H1 (cell line): ENCODE measurements at regions not wholly inside any gene's neighbourhood (a gene's known extent, or its start where the extent isn't known, plus 50 kb on each side); places are given as distances from the start of the nearest gene placed in this dataset.

Experiments
- CTCF ChIA-PET: fragments of 300-600 bp; sonication (Branson Sonifier 250); formaldehyde crosslinking; loops from one replicate; lab custom pipeline; 2021; ENCODE audit not compliant: partially characterized antibody; lab: Charles Lee
- POLR2A ChIA-PET: fragments of 300-600 bp; sonication (Branson Sonifier 250); formaldehyde crosslinking; loops from one replicate; lab custom pipeline; 2021; ENCODE audit warnings: inconsistent platforms; ENCODE audit not compliant: partially characterized antibody; lab: Charles Lee
- DNase-seq, 2 experiments: peaks; one replicate each; pipeline versions ENCODE4 v3.0.0 to v3.0.0-alpha.2; 2010 to 2022; ENCODE audit warnings: low spot score in 2 of 2, low read depth in 1 of 2, mixed read lengths in 1 of 2
- FAIRE-seq: peaks from 2 replicates; lab custom pipeline; 2011; peaks lifted over from hg19 to GRCh38; lab: Jason Lieb, UNC
- H2AFZ ChIP-seq: 2 replicates; pipeline ENCODE4 v1.8.1; 2012; ENCODE audit warnings: low read length, inconsistent platforms
- H2AK5ac ChIP-seq: 2 replicates; pipeline ENCODE4 v1.6.1; 2013; ENCODE audit warnings: low read depth, low read length
- H2BK120ac ChIP-seq: replicated peaks from 2 replicates; pipeline ENCODE3; 2013; ENCODE audit warnings: low read depth, low read length, inconsistent platforms
- H2BK12ac ChIP-seq: 2 replicates; pipeline ENCODE4 v1.6.1; 2013; ENCODE audit warnings: low read depth, low read length
- H2BK15ac ChIP-seq: 2 replicates; pipeline ENCODE4 v1.6.1; 2013; ENCODE audit warnings: low read length
- H2BK20ac ChIP-seq: 2 replicates; pipeline ENCODE4 v1.6.1; 2013; ENCODE audit warnings: low read length
- H2BK5ac ChIP-seq: 2 replicates; pipeline ENCODE4 v1.6.1; 2013; ENCODE audit warnings: low read depth, low read length
- H3K14ac ChIP-seq: 2 replicates; pipeline ENCODE4 v1.6.1; 2013; ENCODE audit warnings: inconsistent platforms; ENCODE audit not compliant: insufficient read length
- H3K18ac ChIP-seq: 2 replicates; pipeline ENCODE4 v1.6.1; 2013; ENCODE audit warnings: low read length; ENCODE audit errors: extremely low read depth
- H3K23ac ChIP-seq: 2 replicates; pipeline ENCODE4 v1.6.1; 2013; ENCODE audit warnings: inconsistent platforms; ENCODE audit not compliant: insufficient read length
- H3K23me2 ChIP-seq: 2 replicates; pipeline ENCODE4 v1.6.1; 2013; ENCODE audit warnings: low read depth, low read length
- H3K27ac ChIP-seq: 2 replicates; pipeline ENCODE4 v1.6.1; 2011; ENCODE audit warnings: low read depth, low read length, inconsistent platforms
- H3K27me3 ChIP-seq, 4 experiments: replicated peaks in 1 of 4; 1 replicate in 1 of 4; 2 replicates in 3 of 4; pipeline versions ENCODE4 v1.6.1 to v1.8.1; 2011 to 2013; ENCODE audit warnings: low read length in 3 of 4, mild to moderate bottlenecking in 3 of 4, inconsistent platforms in 2 of 4, mixed read lengths in 2 of 4, moderate library complexity in 1 of 4; ENCODE audit not compliant: control insufficient read depth in 3 of 4, insufficient read depth in 3 of 4; ENCODE audit errors: extremely low read depth in 1 of 4
- H3K36me3 ChIP-seq, 4 experiments: 2 replicates each; pipeline versions ENCODE4 v1.6.1 to v1.8.1; 2011 to 2013; ENCODE audit warnings: mild to moderate bottlenecking in 4 of 4, low read length in 3 of 4, moderate library complexity in 2 of 4, control low read depth in 1 of 4, inconsistent platforms in 1 of 4; ENCODE audit not compliant: insufficient read depth in 4 of 4, control insufficient read depth in 2 of 4
- H3K4ac ChIP-seq: replicated peaks from 2 replicates; pipeline ENCODE3; 2013; ENCODE audit warnings: low read length, low read depth, mixed read lengths, inconsistent platforms; ENCODE audit not compliant: insufficient read length
- H3K4me1 ChIP-seq, 4 experiments: replicated peaks in 1 of 4; 1 replicate in 1 of 4; 2 replicates in 3 of 4; pipeline versions ENCODE4 v1.6.1 to v1.8.1; 2011 to 2013; ENCODE audit warnings: low read length in 3 of 4, inconsistent platforms in 2 of 4, mixed read lengths in 1 of 4; ENCODE audit not compliant: insufficient read depth in 4 of 4, control insufficient read depth in 3 of 4
- H3K4me2 ChIP-seq, 2 experiments: 2 replicates each; pipeline versions ENCODE4 v1.6.1 to v1.8.1; 2011 to 2013; ENCODE audit warnings: low read depth in 2 of 2, low read length in 2 of 2, control low read depth in 1 of 2, inconsistent platforms in 1 of 2, mild to moderate bottlenecking in 1 of 2; ENCODE audit not compliant: insufficient read depth in 1 of 2
- H3K4me3 ChIP-seq, 4 experiments: fragments of 200-600, 300-600 bp in 1 of 4; sonication (generic), shearing (Covaris generic), sonication (Bioruptor Twin) in 1 of 4; 2 replicates each; pipeline versions ENCODE4 v1.5.1 to v1.8.1; 2011 to 2016; ENCODE audit warnings: low read length in 4 of 4, low read depth in 3 of 4, control low read depth in 2 of 4, inconsistent platforms in 2 of 4, mild to moderate bottlenecking in 2 of 4, mixed read lengths in 1 of 4, moderate library complexity in 1 of 4; ENCODE audit not compliant: insufficient read depth in 2 of 4; ENCODE audit errors: extremely low read depth in 1 of 4
- H3K56ac ChIP-seq: replicated peaks from 2 replicates; pipeline ENCODE3; 2013; ENCODE audit warnings: low read depth, mild to moderate bottlenecking, mixed read lengths, low read length, inconsistent platforms; ENCODE audit not compliant: insufficient read length
- H3K79me1 ChIP-seq: 2 replicates; pipeline ENCODE4 v1.6.1; 2013; ENCODE audit warnings: low read depth, low read length, control low read depth
- H3K79me2 ChIP-seq, 2 experiments: 2 replicates each; pipeline versions ENCODE4 v1.6.1 to v1.8.1; 2012 to 2013; ENCODE audit warnings: low read length in 2 of 2, mild to moderate bottlenecking in 2 of 2, inconsistent platforms in 1 of 2; ENCODE audit not compliant: insufficient read depth in 2 of 2, control insufficient read depth in 1 of 2
- H3K9ac ChIP-seq, 4 experiments: replicated peaks in 1 of 4; 1 replicate in 1 of 4; 2 replicates in 3 of 4; pipeline versions ENCODE4 v1.6.1 to v1.8.1; 2011 to 2013; ENCODE audit warnings: low read depth in 3 of 4, low read length in 3 of 4, control low read depth in 2 of 4, mild to moderate bottlenecking in 2 of 4, moderate library complexity in 2 of 4, inconsistent platforms in 1 of 4; ENCODE audit errors: extremely low read depth in 1 of 4
- H3K9me3 ChIP-seq, 2 experiments: 2 replicates each; pipeline versions ENCODE4 v1.6.1 to v1.8.1; 2012 to 2013; ENCODE audit warnings: mild to moderate bottlenecking in 2 of 2, moderate library complexity in 2 of 2, control low read depth in 1 of 2, inconsistent platforms in 1 of 2, low read depth in 1 of 2, low read length in 1 of 2, mixed read lengths in 1 of 2; ENCODE audit not compliant: insufficient read depth in 2 of 2
- H4K20me1 ChIP-seq, 2 experiments: replicated peaks in 1 of 2; 2 replicates each; pipeline versions ENCODE3 to v1.8.1; 2011 to 2013; ENCODE audit warnings: inconsistent platforms in 2 of 2, low read length in 2 of 2, mild to moderate bottlenecking in 1 of 2; ENCODE audit not compliant: insufficient read depth in 2 of 2, control insufficient read depth in 1 of 2
- H4K5ac ChIP-seq: 2 replicates; pipeline ENCODE4 v1.6.1; 2013; ENCODE audit warnings: low read length, low read depth, mixed read lengths, inconsistent platforms; ENCODE audit not compliant: insufficient read length
- H4K8ac ChIP-seq: 2 replicates; pipeline ENCODE4 v1.8.0; 2013; ENCODE audit warnings: mild to moderate bottlenecking, moderate library complexity, low read length, inconsistent platforms; ENCODE audit not compliant: insufficient read depth; ENCODE audit errors: extremely low read depth
- H4K91ac ChIP-seq: replicated peaks from 2 replicates; pipeline ENCODE3; 2013; ENCODE audit warnings: low read length, mixed read lengths, inconsistent platforms; ENCODE audit not compliant: insufficient read length
- EGR1 ChIP-seq: IDR thresholded peaks from 2 replicates; pipeline ENCODE4 v1.6.1; 2011; ENCODE audit warnings: low read depth, low read length, borderline replicate concordance
- GTF2F1 ChIP-seq: IDR thresholded peaks from 2 replicates; pipeline ENCODE4 v1.6.1; 2012; ENCODE audit warnings: low read depth, low read length, improper control_type of control experiment, borderline replicate concordance
- MAFK ChIP-seq: IDR thresholded peaks from 2 replicates; pipeline ENCODE4 v1.6.1; 2012; ENCODE audit warnings: low read depth, mild to moderate bottlenecking, improper control_type of control experiment, low read length
- PHF8 ChIP-seq: fragments of 200-600 bp; sonication (generic); conservative IDR thresholded peaks from 2 replicates; pipeline ENCODE4 v1.7.1; 2012; ENCODE audit warnings: low read depth, mild to moderate bottlenecking, inconsistent platforms, low read length, moderate library complexity
- POU5F1 ChIP-seq: IDR thresholded peaks from 2 replicates; pipeline ENCODE4 v1.6.1; 2011; ENCODE audit warnings: low read depth, mild to moderate bottlenecking, low read length, moderate library complexity
- SP1 ChIP-seq: IDR thresholded peaks from 2 replicates; pipeline ENCODE4 v1.6.1; 2011; ENCODE audit warnings: low read depth, low read length
- ZNF274 ChIP-seq: IDR thresholded peaks from 2 replicates; pipeline ENCODE4 v1.7.0; 2012; ENCODE audit warnings: low read length, borderline replicate concordance; ENCODE audit errors: extremely low read depth
- WGBS, 2 experiments: shearing (Covaris generic) in 1 of 2; methylation state at CpG; one replicate each; pipeline versions ENCODE4 v1.1.6 to v1.1.7; 2013 to 2015; ENCODE audit warnings: low lambda C conversion rate in 2 of 2, mixed read lengths in 2 of 2, inconsistent platforms in 1 of 2, low coverage in 1 of 2, missing lambda C conversion rate in 1 of 2; ENCODE audit not compliant: insufficient replicate concordance in 2 of 2, insufficient coverage in 1 of 2, insufficient read length in 1 of 2; ENCODE audit errors: extremely low coverage in 1 of 2, missing lambda C conversion rate in 1 of 2; 5-methylcytosine and 5-hydroxymethylcytosine counted together
- TF ChIP-seq, protein P1 (sequence below): IDR thresholded peaks from 2 replicates; pipeline ENCODE4 v1.6.1; 2012; ENCODE audit warnings: inconsistent platforms

DNA sequence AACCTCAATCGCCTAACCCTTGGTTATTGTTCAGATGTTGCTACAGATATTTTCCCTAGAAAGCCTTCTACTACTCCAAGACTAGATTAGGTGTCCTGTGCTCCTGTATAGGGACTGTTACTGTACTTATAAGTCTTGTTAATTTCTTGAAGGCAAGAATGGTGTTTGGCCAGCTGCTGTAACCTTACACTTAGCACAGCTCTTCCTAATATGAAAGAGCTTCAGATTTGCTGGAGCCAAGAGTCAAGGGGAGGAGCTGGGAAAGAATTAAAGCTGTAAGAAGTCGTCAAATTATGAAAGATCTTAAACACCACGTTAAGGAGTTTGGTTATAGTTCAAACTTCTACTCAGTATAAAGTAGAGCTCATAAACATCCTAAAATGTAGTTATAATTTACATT, 245.9 kb upstream of the TLL1 start:
- POLR2A ChIA-PET: no interaction called here
- Histone ChIP-seq H2BK5ac (no peak overlapping the region), H3K4me2 (no peak overlapping the region), H2BK12ac (no peak overlapping the region), H2AK5ac (no peak overlapping the region), H3K9me3 (no peaks in the 10 kb centered on the region), H3K4me3 (no peak overlapping the region), H4K8ac (no peak overlapping the region), H2AFZ (no peak overlapping the region), H3K9ac (no peak overlapping the region), H3K79me2 (no peaks in the 10 kb centered on the region), H3K56ac (no peak overlapping the region), H4K20me1 (no peaks in the 10 kb centered on the region), H3K36me3 (no peaks in the 10 kb centered on the region), H3K14ac (no peak overlapping the region), H3K4ac (no peak overlapping the region), H2BK120ac (no peak overlapping the region), H3K4me1 (no peaks in the 10 kb centered on the region), H2BK20ac (no peak overlapping the region), H3K27me3 (no peaks in the 10 kb centered on the region), H3K18ac (no peak overlapping the region), H2BK15ac (no peak overlapping the region), H3K27ac (no peak overlapping the region), H3K23ac (no peak overlapping the region), H4K91ac (no peak overlapping the region), H4K5ac (no peak overlapping the region), H3K79me1 (no peaks in the 10 kb centered on the region), H3K23me2 (no peaks in the 10 kb centered on the region)
- no peak for FAIRE-seq
- no peak for DNase-seq
- WGBS, 2 experiments: 83% methylated on average over 3 of the region's 3 CpGs; no CpG with 5 or more reads in 1 of the 2 experiments
- CTCF ChIA-PET: interaction anchor here (0.9 kb wide), 1 partner anchor 12 kb away, joined by 3 read pairs; no protein-coding TSS in a partner anchor
- TF ChIP-seq PHF8 (no peak), MAFK (no peak), SP1 (no peak), EGR1 (no peak), ZNF274 (no peak), POU5F1 (no peak), GTF2F1 (no peak)
- TF ChIP-seq, protein P1, sequence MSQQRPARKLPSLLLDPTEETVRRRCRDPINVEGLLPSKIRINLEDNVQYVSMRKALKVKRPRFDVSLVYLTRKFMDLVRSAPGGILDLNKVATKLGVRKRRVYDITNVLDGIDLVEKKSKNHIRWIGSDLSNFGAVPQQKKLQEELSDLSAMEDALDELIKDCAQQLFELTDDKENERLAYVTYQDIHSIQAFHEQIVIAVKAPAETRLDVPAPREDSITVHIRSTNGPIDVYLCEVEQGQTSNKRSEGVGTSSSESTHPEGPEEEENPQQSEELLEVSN: no peak
